Brain pericyte (primary cell): ENCODE measurements at regions not wholly inside any gene's neighbourhood (a gene's known extent, or its start where the extent isn't known, plus 50 kb on each side); places are given as distances from the start of the nearest gene placed in this dataset.
"Not testable (repeated sequence)": the region's sequence is repeated elsewhere in the genome, so short reads cannot be mapped to it uniquely, and the experiment has no call there.

Experiments
- DNase-seq: peaks from one replicate; pipeline ENCODE4 v3.0.0-alpha.2; 2012; ENCODE audit warnings: low read depth, low spot score

GRCh38 chr2:239727776-239728600, 297.2 kb downstream of the NDUFA10 start:
- DNase-seq = no peak

- DNase-seq = no peak
Observed at GRCh38 chr2:239727182-239727775, 297.9 kb downstream of the NDUFA10 start.

- no peak for DNase-seq
Observed at GRCh38 chr2:239726631-239727181, 298.4 kb downstream of the NDUFA10 start.

- no peak for DNase-seq
Observed at GRCh38 chr2:239726091-239726591, 299.0 kb downstream of the NDUFA10 start.

GRCh38 chr2:239725551-239725890, 299.6 kb downstream of the NDUFA10 start:
- DNase-seq = no peak

- DNase-seq = no peak
Observed at GRCh38 chr2:239724851-239725550, 300.1 kb downstream of the NDUFA10 start.

- DNase-seq = no peak
Observed at GRCh38 chr2:239724194-239724849, 300.8 kb downstream of the NDUFA10 start.

GRCh38 chr2:239723486-239724193, 301.5 kb downstream of the NDUFA10 start:
- no peak for DNase-seq

GRCh38 chr2:239722760-239723470, 302.2 kb downstream of the NDUFA10 start:
- DNase-seq = no peak

- DNase-seq = no peak
Observed at GRCh38 chr2:239721991-239722759, 303.0 kb downstream of the NDUFA10 start.

GRCh38 chr2:239721531-239721930, 303.6 kb downstream of the NDUFA10 start:
- no peak for DNase-seq

GRCh38 chr2:239720361-239721360, 304.5 kb downstream of the NDUFA10 start:
- DNase-seq = no peak

GRCh38 chr2:239719791-239720360, 305.3 kb downstream of the NDUFA10 start:
- no peak for DNase-seq

- DNase-seq = not testable (repeated sequence)
Observed at GRCh38 chr2:239718991-239719390, 306.2 kb downstream of the NDUFA10 start.

- no peak for DNase-seq
Observed at GRCh38 chr2:239717706-239718105, 307.4 kb downstream of the NDUFA10 start.

- no peak for DNase-seq
Observed at GRCh38 chr2:239717319-239717675, 307.8 kb downstream of the NDUFA10 start.

- DNase-seq = no peak
Observed at GRCh38 chr2:239716536-239717318, 308.4 kb downstream of the NDUFA10 start.
